Suprapubic skin (tissue), 3 donors: ENCODE measurements at regions not wholly inside any gene's neighbourhood (a gene's known extent, or its start where the extent isn't known, plus 50 kb on each side); places are given as distances from the start of the nearest gene placed in this dataset.
"Not testable (repeated sequence)": the region's sequence is repeated elsewhere in the genome, so short reads cannot be mapped to it uniquely, and the experiment has no call there.

Experiments
- POLR2A ChIP-seq, 2 donors: fragments of 450-650 bp; IDR thresholded peaks; one replicate each; pipeline ENCODE4 v1.6.1; 2017; ENCODE audit warnings: antibody characterized with exemption in 2 of 2, mild to moderate bottlenecking in 2 of 2, moderate library complexity in 2 of 2
- TF ChIP-seq, protein P1 (sequence below), 2 donors: fragments of 200-600 bp in 1 of 2; fragments of 450-650 bp in 1 of 2; sonication (generic) in 1 of 2; IDR thresholded peaks; one replicate each; pipeline ENCODE4 v1.5.1; 2016 to 2019; ENCODE audit warnings: antibody characterized with exemption in 2 of 2, mild to moderate bottlenecking in 1 of 2, moderate library complexity in 1 of 2

DNA sequence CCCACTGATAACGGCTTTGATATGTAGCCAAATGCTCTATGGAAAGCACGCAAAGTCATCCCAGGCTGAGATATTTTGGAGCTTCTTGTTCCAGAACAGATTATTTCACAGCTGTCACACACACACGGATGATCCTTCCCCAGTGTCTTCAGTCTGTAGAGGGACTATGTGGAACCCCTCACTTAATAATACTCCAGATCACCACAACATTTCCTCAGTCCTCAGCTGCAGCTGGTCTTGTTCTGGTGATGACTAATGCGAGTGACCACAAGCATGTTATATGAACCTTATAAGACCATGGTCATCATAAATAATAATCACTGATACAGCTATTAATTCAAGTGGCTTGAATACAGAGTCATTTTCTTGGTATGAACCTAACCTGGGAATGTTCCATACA lies 490.7 kb downstream of the RPIA start:
- TF ChIP-seq, protein P1, sequence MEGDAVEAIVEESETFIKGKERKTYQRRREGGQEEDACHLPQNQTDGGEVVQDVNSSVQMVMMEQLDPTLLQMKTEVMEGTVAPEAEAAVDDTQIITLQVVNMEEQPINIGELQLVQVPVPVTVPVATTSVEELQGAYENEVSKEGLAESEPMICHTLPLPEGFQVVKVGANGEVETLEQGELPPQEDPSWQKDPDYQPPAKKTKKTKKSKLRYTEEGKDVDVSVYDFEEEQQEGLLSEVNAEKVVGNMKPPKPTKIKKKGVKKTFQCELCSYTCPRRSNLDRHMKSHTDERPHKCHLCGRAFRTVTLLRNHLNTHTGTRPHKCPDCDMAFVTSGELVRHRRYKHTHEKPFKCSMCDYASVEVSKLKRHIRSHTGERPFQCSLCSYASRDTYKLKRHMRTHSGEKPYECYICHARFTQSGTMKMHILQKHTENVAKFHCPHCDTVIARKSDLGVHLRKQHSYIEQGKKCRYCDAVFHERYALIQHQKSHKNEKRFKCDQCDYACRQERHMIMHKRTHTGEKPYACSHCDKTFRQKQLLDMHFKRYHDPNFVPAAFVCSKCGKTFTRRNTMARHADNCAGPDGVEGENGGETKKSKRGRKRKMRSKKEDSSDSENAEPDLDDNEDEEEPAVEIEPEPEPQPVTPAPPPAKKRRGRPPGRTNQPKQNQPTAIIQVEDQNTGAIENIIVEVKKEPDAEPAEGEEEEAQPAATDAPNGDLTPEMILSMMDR (IDR thresholded peaks at IDR 0.05), result not testable (repeated sequence)
- TF ChIP-seq POLR2A (IDR thresholded peaks at IDR 0.05), result not testable (repeated sequence)
